A673 (cell line): ENCODE measurements at regions not wholly inside any gene's neighbourhood (a gene's known extent, or its start where the extent isn't known, plus 50 kb on each side); places are given as distances from the start of the nearest gene placed in this dataset.

Experiments
- CTCF ChIP-seq: fragments of 300-800, 200-600 bp; sonication (generic); conservative IDR thresholded peaks from 2 replicates; pipeline ENCODE4 v1.5.1; 2017; ENCODE audit warnings: low read depth, mild to moderate bottlenecking, antibody characterized with exemption, low read length, moderate library complexity, mixed read lengths
- EZH2 ChIP-seq: fragments of 200-600 bp; sonication (generic); IDR thresholded peaks from 2 replicates; pipeline ENCODE4 v1.6.1; 2017; ENCODE audit warnings: borderline replicate concordance, low read depth, mild to moderate bottlenecking, mixed read lengths, antibody characterized with exemption, low read length; ENCODE audit not compliant: poor library complexity, severe bottlenecking

GRCh38 chr12:42923156-42923555 lies 333.6 kb upstream of the PRICKLE1 start:
- no peak for TF ChIP-seq CTCF
- no peak for TF ChIP-seq EZH2
